ENCODE measurements at regions not wholly inside any gene's neighbourhood (a gene's known extent, or its start where the extent isn't known, plus 50 kb on each side); places are given as distances from the start of the nearest gene placed in this dataset.

DNA sequence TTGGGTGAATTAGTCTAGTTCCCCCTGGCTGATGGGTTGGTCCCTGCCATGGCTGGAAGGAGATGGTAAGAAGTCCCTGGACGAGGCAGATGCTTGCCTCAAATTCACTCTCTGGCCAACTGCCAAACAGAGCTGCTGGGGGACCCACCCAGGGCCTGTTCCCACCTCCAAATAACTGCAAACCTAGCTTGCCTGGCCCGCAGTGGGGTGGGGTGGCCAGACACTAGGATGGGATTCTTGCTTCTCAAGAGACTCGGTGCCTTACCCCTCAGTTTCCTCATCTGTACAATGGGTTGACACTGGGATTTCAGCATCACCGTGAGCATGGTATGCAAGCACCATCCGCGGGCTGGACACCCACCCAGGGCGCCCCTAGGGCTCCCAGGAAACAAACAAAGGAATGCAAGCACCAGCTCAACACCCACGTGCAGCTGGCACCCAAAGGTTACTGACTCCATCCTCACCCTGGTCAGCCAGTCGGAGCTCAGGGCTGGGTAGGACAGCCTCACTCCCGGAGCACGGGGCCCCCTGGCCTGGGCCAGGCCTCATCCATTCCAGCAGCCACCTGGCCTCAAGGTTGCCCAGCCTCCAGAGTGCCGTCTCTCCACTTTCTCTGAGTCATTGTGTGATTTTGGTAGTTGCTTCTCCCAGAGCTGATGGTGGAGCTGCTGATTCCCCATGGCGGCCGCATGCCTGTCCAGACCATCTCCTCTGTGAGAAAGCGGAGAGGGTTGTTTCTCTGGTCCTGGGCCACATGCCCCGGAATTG lies 205.2 kb upstream of the RTL1 start:
- intact Hi-C loops (cut with DNase I, micrococcal nuclease) = no loop called here
- Mint-ChIP-seq H3K4me3 (no peak overlapping the region), H3K27me3 (no peaks in the 10 kb centered on the region), H3K27ac (no peak overlapping the region), H3K36me3 (ENCODE audit: low read depth) (no peaks in the 10 kb centered on the region), H3K9me3 (no peaks in the 10 kb centered on the region), H3K4me1 (ENCODE audit: low read depth) (no peaks in the 10 kb centered on the region)
- no peak overlapping the region for H3K27ac ChIP-seq (ENCODE audit: low read depth in 1 of 2, low read length in 2 of 2)
- H3K4me3 ChIP-seq (ENCODE audit: low read length) = no peak overlapping the region
- DNase-seq (no peak), ATAC-seq (ENCODE audit: poor library complexity) (no peak)
- ChIA-PET POLR2A (no interaction called here), CTCF (no interaction called here)
- H3K9me3 ChIP-seq (ENCODE audit: control insufficient read depth in 1 of 2, insufficient read depth in 1 of 2, low read length in 2 of 2) = peaks cover 0 to under 1% of the 10 kb centered on the region in 2 experiments
- no peaks in the 10 kb centered on the region for H3K4me1 ChIP-seq (ENCODE audit: insufficient read depth, low read length)
- TF ChIP-seq, protein P1, sequence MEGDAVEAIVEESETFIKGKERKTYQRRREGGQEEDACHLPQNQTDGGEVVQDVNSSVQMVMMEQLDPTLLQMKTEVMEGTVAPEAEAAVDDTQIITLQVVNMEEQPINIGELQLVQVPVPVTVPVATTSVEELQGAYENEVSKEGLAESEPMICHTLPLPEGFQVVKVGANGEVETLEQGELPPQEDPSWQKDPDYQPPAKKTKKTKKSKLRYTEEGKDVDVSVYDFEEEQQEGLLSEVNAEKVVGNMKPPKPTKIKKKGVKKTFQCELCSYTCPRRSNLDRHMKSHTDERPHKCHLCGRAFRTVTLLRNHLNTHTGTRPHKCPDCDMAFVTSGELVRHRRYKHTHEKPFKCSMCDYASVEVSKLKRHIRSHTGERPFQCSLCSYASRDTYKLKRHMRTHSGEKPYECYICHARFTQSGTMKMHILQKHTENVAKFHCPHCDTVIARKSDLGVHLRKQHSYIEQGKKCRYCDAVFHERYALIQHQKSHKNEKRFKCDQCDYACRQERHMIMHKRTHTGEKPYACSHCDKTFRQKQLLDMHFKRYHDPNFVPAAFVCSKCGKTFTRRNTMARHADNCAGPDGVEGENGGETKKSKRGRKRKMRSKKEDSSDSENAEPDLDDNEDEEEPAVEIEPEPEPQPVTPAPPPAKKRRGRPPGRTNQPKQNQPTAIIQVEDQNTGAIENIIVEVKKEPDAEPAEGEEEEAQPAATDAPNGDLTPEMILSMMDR (IDR thresholded peaks at IDR 0.05) = no peak
- no peaks in the 10 kb centered on the region for H3K36me3 ChIP-seq (ENCODE audit: insufficient read depth, low read length)
- H3K27me3 ChIP-seq (ENCODE audit: control insufficient read depth in 1 of 2, insufficient read depth in 2 of 2, low read length in 2 of 2) = no peaks in the 10 kb centered on the region

DNA sequence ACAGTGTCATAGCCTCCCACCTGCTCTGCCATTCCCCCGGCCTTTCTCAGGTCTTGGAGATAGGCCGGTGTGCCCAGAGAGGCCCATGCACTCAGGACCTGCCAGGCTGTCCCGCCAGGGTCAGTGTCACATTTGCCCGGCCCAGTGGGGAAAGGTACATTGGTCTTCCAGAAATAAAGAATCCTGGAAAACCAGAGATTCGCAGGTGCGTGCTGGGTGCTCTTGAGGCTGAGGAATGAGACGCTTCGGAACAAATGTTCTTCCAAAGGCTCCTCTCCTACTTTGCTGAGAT lies 205.8 kb upstream of the RTL1 start:
- no peaks in the 10 kb centered on the region for H3K36me3 ChIP-seq (ENCODE audit: insufficient read depth, low read length)
- POLR2A ChIA-PET = no interaction called here
- H3K27ac ChIP-seq (ENCODE audit: low read depth in 1 of 2, low read length in 2 of 2) = no peak overlapping the region
- no peaks in the 10 kb centered on the region for H3K4me1 ChIP-seq (ENCODE audit: insufficient read depth, low read length)
- Mint-ChIP-seq H3K4me3 (no peak overlapping the region), H3K36me3 (ENCODE audit: low read depth) (no peaks in the 10 kb centered on the region), H3K27me3 (no peaks in the 10 kb centered on the region), H3K9me3 (no peaks in the 10 kb centered on the region), H3K4me1 (ENCODE audit: low read depth) (no peaks in the 10 kb centered on the region), H3K27ac (no peak overlapping the region)
- ATAC-seq (ENCODE audit: poor library complexity) = no peak
- intact Hi-C loops (cut with DNase I, micrococcal nuclease) = no loop called here
- CTCF ChIA-PET = no interaction called here
- no peaks in the 10 kb centered on the region for H3K27me3 ChIP-seq (ENCODE audit: control insufficient read depth in 1 of 2, insufficient read depth in 2 of 2, low read length in 2 of 2)
- H3K4me3 ChIP-seq (ENCODE audit: low read length) = no peak overlapping the region
- H3K9me3 ChIP-seq (ENCODE audit: control insufficient read depth in 1 of 2, insufficient read depth in 1 of 2, low read length in 2 of 2) = no peaks in the 10 kb centered on the region
- peak in 1 of 14 experiments; percentile 2 for DNase-seq
- TF ChIP-seq, protein P1 (IDR thresholded peaks at IDR 0.05) = no peak

DNA sequence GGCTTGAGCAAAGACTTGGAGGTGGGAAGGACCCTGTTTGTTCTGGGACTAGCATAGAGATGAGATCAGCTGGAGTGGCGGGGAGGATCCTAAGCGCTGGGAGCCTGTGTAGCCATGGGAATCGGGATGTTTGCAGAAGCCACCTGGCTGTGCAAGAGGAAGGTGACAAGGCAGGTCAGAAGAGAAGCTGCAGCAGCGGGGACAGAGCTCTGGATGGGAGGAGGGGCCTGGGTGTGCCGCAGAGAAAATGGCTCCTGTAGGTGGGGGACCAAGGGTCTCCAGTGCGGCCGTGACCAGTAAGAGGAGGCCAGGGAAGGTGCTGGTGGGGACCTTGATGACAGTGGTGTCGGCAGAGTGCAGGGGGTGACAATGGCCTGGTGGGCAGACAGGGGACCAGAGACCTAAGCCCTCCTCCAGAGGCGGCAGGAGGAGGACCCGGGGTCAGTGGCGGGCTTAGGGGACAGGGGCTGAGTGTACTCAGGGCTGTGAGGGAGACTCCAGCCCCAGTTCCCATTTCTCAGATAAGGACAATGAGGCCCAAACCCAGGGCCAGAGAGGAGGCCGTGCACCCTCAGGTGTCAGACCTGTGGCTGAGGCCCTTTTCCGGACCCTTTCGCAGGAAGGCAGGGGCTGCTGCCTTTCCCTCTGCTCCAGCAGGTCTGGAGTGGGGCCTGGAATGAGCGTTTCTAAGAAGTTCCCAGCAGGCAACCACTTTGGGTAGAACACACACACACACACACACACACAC lies 206.6 kb upstream of the RTL1 start:
- Histone ChIP-seq H3K27ac (ENCODE audit: low read depth in 1 of 2, low read length in 2 of 2) (no peak overlapping the region), H3K9me3 (ENCODE audit: control insufficient read depth in 1 of 2, insufficient read depth in 1 of 2, low read length in 2 of 2) (no peaks in the 10 kb centered on the region), H3K4me3 (ENCODE audit: low read length) (no peak overlapping the region), H3K36me3 (ENCODE audit: insufficient read depth, low read length) (no peaks in the 10 kb centered on the region), H3K27me3 (ENCODE audit: control insufficient read depth in 1 of 2, insufficient read depth in 2 of 2, low read length in 2 of 2) (no peaks in the 10 kb centered on the region), H3K4me1 (ENCODE audit: insufficient read depth, low read length) (no peaks in the 10 kb centered on the region)
- ChIA-PET POLR2A (no interaction called here), CTCF (no interaction called here)
- no peak for ATAC-seq (ENCODE audit: poor library complexity)
- peak in 1 of 14 experiments; percentile 3 for DNase-seq
- intact Hi-C loops (cut with DNase I, micrococcal nuclease) = no loop called here
- Mint-ChIP-seq H3K9me3 (no peaks in the 10 kb centered on the region), H3K36me3 (ENCODE audit: low read depth) (no peaks in the 10 kb centered on the region), H3K4me1 (ENCODE audit: low read depth) (no peaks in the 10 kb centered on the region), H3K27me3 (no peaks in the 10 kb centered on the region), H3K27ac (no peak overlapping the region), H3K4me3 (no peak overlapping the region)
- TF ChIP-seq, protein P1 (IDR thresholded peaks at IDR 0.05) = no peak

Data from CD4-positive, alpha-beta T cell (primary cell).